GM12891 (cell line): ENCODE measurements at regions not wholly inside any gene's neighbourhood (a gene's known extent, or its start where the extent isn't known, plus 50 kb on each side); places are given as distances from the start of the nearest gene placed in this dataset.

Experiments
- DNase-seq: peaks from one replicate; pipeline ENCODE4 v3.0.0; 2011; ENCODE audit warnings: low spot score; ENCODE audit not compliant: insufficient read length
- FAIRE-seq: peaks from 2 replicates; lab custom pipeline; 2011; peaks lifted over from hg19 to GRCh38; lab: Jason Lieb, UNC
- PAX5 ChIP-seq: IDR thresholded peaks from 2 replicates; pipeline ENCODE4 v1.6.1; 2011; ENCODE audit warnings: low read length, moderate library complexity, mild to moderate bottlenecking; ENCODE audit not compliant: insufficient read depth, severe bottlenecking
- POLR2A ChIP-seq: IDR thresholded peaks from 2 replicates; pipeline ENCODE4 v1.6.1; 2011; ENCODE audit warnings: low read depth, low read length, control low read depth
- POLR2AphosphoS5 ChIP-seq: IDR thresholded peaks from 2 replicates; pipeline ENCODE4 v1.6.1; 2011; ENCODE audit warnings: low read depth, low read length, control low read depth
- POU2F2 ChIP-seq: IDR thresholded peaks from 2 replicates; pipeline ENCODE4 v1.6.1; 2011; ENCODE audit warnings: low read depth, mild to moderate bottlenecking, control low read depth, low read length, moderate library complexity
- SPI1 ChIP-seq: IDR thresholded peaks from 2 replicates; pipeline ENCODE4 v1.6.1; 2011; ENCODE audit warnings: low read depth, low read length, control low read depth
- TAF1 ChIP-seq: IDR thresholded peaks from 2 replicates; pipeline ENCODE4 v1.6.1; 2011; ENCODE audit warnings: low read depth, low read length, control low read depth

GRCh38 chr7:50211130-50212015, 93.1 kb upstream of the IKZF1 start:
- no peak for TF ChIP-seq PAX5
- no peak for TF ChIP-seq POU2F2
- TF ChIP-seq POLR2AphosphoS5, result no peak
- TF ChIP-seq POLR2A, result no peak
- no peak for TF ChIP-seq TAF1
- TF ChIP-seq SPI1, result no peak
- no peak for DNase-seq
- FAIRE-seq, result peak; percentile 57

DNA sequence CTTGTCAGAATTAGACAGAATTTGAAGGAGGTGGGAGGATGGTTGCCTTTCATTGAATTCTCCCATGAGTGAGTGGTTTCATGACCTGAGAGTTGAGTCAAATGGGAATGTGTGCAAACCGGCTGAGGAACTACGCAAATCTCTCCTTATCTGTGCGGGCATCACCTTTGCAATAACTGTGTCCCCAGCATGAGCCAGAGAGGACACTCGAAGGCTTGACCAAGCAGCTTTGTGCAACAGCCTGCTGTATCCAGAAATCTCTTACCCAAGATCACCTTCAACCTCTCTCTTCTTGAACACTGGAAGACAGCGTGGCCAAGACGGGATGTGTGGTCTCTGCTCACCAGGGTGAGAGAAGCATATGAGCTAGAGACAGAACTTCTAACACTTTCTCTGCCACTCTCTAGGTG, 93.8 kb upstream of the IKZF1 start:
- FAIRE-seq, result peak; percentile 56
- TF ChIP-seq PAX5 (no peak), POLR2AphosphoS5 (no peak), TAF1 (no peak), SPI1 (no peak), POLR2A (no peak), POU2F2 (no peak)
- DNase-seq, result no peak

DNA sequence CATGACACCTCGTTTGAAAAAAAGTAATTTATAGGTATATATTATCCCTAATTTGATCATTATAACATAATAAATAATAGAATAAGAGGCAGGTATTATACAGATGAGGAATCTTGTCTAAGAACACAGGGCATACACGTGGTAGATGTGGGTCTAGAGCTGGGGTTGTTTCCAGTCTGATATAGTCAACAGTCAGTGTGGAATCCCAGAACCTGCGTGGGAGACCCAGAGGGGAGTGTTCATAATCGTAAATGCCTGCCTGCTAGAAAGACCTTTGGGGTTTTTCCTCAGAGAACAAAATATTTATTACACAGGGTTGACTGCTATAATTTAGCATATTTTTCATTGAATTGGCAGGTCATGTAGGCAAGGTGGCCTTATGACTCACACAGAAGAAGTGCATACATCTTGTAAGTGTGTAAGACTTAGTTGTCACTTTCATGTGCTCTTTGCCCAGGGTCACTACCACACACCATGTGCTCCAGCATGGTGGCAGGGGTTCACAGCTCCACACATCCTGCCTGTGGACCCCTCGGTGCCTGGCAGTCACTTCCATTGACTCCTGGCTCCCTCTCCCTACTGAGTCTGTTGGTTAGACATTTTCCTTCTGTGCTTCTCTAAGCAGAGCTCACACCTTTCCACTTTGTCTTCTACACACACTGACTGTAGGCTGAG, 94.9 kb upstream of the IKZF1 start:
- DNase-seq (no peak), FAIRE-seq (peak; percentile 67)
- TF ChIP-seq SPI1 (no peak), TAF1 (no peak), PAX5 (no peak), POU2F2 (no peak)

- DNase-seq, result no peak
- TF ChIP-seq TAF1, result no peak
- no peak for TF ChIP-seq POU2F2
- no peak for TF ChIP-seq POLR2AphosphoS5
- no peak for TF ChIP-seq POLR2A
- FAIRE-seq, result no peak
These were observed 96.0 kb upstream of the IKZF1 start for GRCh38 chr7:50208378-50208982.

DNA sequence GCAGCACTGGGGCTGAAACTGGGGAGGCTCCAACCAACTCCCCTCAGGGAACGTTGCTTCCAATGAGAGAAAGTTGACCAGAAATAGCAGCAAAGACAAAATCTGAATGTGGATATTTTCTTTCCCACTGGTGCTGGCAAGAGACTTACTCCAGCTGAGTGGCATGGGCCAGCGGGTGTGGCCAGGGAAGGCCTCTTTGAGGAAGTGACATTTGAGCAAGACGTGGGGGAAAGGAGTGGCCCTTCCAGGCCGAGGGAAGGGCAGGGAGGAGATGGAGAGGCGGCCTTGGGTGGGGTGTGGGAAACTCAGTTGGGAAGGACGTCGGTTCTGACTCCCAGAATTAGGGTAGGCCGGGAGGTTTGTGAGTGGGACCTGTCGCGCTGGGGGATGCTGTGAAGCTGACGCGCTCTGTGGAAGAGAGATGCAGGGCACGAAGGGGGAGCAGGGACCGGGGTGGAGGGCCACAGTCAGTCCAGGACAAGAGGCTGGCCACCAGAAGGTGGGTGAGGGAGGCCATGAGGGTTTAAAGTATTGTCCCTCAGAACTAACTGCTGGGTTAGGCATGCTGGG, 96.7 kb upstream of the IKZF1 start:
- FAIRE-seq (no peak), DNase-seq (no peak)
- TF ChIP-seq POLR2A (no peak), POU2F2 (no peak), POLR2AphosphoS5 (no peak)

DNA sequence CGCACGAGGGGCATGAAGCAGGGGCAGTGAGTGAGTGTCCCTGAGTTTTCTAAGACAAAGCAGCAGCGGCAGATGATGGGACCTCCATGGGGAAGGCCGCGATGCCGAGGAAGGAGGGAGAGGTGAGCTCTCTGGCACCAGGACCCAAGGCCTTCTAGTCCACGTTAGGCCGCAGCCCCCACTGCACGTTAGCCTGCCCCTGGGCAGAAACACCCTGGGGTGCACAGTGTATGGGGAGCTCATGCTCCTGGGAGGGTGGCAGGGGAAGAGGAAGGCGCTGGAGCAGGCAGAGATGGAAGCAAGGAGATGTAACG, 97.3 kb upstream of the IKZF1 start:
- no peak for TF ChIP-seq SPI1
- TF ChIP-seq TAF1, result no peak
- no peak for TF ChIP-seq POLR2AphosphoS5
- TF ChIP-seq POLR2A, result no peak
- no peak for TF ChIP-seq POU2F2
- TF ChIP-seq PAX5, result no peak
- DNase-seq, result no peak
- no peak for FAIRE-seq

GRCh38 chr7:50206453-50207250, 97.9 kb upstream of the IKZF1 start:
- peak; percentile 26 for FAIRE-seq
- DNase-seq, result no peak
- TF ChIP-seq PAX5, result no peak
- no peak for TF ChIP-seq POLR2AphosphoS5
- no peak for TF ChIP-seq TAF1
- no peak for TF ChIP-seq POU2F2
- TF ChIP-seq SPI1, result no peak
- TF ChIP-seq POLR2A, result no peak

- DNase-seq (no peak), FAIRE-seq (no peak)
- no peak for TF ChIP-seq SPI1
- no peak for TF ChIP-seq POLR2A
- no peak for TF ChIP-seq POLR2AphosphoS5
- no peak for TF ChIP-seq POU2F2
- TF ChIP-seq PAX5, result no peak
- TF ChIP-seq TAF1, result no peak
These were observed 99.5 kb upstream of the IKZF1 start for GRCh38 chr7:50205011-50205410.
